Activated CD8-positive, alpha-beta memory T cell treated with anti-CD3 and anti-CD28 coated beads, Interleukin-2, amount 50 U/mL, for 24 hours (primary cell): ENCODE measurements at regions not wholly inside any gene's neighbourhood (a gene's known extent, or its start where the extent isn't known, plus 50 kb on each side); places are given as distances from the start of the nearest gene placed in this dataset.

Source experiments
- DNase-seq: peaks from one replicate; pipeline ENCODE4 v3.0.0-alpha.2; 2020; ENCODE audit errors: extremely low read depth

GRCh38 chr4:123990310-123990870 lies 593.8 kb downstream of the SPRY1 start:
- no peak for DNase-seq

DNA sequence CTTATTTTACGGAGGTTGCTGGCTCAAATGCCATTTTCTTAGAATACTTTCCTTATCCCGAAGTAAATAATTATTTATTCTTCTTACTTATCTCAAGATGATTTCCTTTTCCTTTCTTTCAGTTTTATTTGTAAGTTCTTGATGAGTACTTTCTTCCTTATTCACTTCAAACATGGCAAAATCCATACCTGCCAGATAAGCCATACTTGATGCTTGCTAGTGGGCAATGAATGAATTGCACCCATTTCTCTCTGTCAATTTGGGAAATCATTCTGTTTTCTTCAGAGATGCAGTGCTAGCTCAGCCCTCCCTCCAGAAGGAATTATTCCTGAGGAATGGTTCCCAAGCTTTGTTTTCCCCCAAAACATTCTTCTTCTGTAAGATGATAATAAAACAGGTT lies 598.3 kb downstream of the SPRY1 start:
- no peak for DNase-seq

DNA sequence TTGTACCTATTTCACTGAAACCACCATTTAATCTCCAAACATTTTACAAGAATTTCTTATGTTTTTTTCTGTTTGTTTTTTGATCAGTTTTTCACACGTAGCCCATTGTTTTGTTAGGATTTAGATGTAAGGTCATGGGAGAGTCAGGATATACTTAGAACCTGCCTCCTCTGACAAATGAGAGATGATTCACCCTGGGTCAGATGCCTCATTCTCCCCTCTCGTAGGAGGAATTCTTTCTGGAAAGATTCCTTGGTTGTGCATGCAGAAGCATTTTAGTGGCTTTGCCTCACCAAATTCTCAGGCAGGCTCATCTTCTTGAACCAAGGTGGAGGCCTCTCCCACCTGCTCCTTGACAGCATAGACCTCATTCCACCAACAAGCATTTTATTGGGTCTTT lies 599.3 kb downstream of the SPRY1 start:
- no peak for DNase-seq

DNA sequence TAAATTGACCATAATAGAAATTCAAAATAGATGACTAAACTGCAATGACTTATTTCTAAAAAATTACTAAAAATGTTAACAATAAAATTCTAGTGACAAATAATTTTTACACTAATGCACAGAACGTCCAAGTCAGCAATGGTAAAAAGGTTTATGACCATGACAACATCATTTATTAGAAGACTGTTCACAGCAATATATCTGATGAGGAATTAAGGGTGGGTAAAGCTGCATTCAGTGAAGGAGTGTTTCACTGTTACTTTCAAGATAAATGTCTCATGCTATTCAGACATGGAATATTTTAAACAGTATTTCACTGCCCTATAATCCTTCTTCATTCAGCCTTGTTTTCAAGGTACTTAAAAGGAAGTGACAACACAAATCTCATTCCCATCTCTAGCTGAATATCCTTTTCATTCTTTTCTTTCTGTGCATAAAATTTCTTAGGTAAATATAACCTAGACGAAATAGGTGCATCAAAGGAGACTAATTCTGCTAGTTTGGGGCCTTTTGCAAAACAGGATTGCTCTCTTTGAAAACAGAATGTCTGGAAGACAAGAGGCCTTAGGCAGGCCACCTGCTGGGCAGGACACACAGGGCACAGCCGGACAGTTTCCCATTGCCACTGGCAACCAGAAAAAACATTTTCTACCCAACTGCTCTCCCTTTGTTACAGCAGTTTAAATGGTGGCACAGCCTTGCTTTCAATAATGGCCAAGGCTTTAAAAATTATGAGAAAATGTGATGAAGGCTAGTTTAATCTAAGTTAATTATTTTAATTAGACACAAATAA lies 600.3 kb downstream of the SPRY1 start:
- DNase-seq: no peak

- DNase-seq: no peak
Measured at GRCh38 chr4:123997776-123998449, 601.3 kb downstream of the SPRY1 start.

- no peak for DNase-seq
Measured at GRCh38 chr4:124000233-124000632, 603.6 kb downstream of the SPRY1 start.

- no peak for DNase-seq
Measured at GRCh38 chr4:124015766-124016165, 619.2 kb downstream of the SPRY1 start.

DNA sequence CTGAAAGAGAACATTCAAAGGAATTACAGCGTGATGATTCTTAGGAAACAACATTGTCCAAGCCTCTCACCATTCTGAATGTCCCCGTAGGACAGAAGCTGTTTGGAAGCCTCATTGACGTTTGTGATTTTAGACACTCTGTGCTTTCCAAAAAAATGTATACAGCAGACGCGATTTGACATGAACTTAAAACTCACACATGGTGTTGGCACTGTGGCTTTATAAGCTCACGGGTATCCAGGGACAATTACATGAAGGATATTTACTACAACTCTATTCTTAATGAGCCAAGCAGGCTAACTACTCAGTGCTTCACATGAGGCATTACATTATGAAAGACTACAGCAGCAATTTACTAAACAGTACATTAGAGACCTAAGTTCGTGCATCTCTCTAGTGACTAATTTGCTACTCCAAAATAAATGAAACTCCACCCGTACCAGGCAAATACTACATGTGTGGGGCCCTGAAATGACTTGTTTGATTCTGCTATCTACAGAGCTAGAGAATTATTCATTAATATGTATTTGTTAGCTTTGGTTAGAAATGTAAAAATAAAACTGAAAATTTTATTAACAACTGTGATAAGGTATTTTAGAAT lies 620.7 kb downstream of the SPRY1 start:
- DNase-seq: no peak

- no peak for DNase-seq
Measured at GRCh38 chr4:124018383-124019317, 622.1 kb downstream of the SPRY1 start.

DNA sequence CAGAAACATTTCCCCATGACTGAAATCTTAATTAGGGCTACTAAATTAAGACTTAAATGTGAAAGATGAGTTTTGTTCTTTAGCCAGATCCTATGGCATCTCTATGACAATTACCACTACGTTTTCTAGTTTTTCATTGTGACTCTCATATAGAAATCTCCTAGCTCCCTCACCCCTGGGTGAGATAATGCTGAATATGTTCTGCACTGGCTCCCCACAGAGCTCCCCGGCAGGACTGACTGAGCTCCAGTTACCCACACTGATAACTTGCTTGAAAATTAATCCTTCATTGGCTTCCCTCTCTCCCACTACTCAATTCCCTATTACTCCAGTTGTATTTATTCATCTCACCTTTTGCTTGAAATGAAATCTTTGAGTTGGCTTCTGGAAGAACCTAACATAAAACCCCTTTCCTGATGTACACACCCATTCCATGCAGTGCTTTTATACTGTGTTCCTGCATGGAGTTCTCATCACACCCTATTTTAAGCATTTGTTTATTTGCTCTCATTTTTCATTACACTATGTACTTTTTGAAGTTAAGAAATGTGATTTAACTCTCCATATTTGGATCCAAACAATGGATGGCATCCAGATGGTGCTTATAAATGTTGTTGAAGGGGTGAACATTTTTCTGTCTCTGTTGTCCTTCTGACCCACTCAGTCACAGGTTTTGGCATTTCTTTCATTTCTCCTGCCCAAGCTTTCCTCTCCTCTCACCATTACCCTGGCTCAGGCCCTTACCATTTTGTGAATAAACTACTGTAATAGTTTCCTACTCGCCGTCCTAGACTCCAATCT lies 623.4 kb downstream of the SPRY1 start:
- no peak for DNase-seq

DNA sequence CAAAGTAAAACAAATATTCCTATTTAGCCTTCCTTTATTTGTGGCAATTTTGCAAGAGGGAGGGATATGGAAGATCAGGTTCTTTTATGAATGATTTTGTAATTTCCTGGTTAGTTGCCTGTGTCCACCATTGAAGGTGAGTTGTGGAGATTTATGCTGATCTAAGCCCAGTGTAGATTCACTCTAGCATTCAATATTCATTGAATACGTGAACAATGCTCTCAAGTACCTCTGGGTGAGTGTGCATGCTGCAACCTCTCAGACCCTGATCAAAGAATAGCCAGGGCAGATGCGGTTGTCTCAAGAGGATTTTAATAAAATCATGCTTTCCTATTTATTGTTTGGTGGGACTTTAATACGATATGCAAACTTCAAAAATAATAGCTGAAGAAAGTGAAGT lies 628.4 kb downstream of the SPRY1 start:
- no peak for DNase-seq

DNA sequence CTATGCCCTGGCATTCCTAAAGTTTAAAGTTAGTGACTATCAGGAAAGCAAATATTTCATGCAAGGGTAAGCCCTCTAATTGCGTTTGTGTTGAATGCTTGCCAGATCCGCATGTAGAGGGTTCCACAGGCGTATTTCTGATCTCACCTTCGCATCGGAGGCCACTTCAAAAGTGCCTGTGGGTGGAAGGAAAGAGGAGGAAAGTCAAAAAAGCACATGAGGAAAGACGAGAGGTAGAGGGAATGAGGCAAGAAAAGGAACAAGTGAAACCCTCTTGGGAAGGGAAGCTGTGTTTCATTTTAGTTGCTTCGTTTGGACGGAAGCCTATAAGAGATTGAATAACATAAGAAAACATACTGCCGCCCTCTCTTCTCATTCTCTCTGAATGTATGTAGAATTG lies 628.8 kb downstream of the SPRY1 start:
- no peak for DNase-seq

- DNase-seq: no peak
Measured at GRCh38 chr4:124028182-124028581, 631.6 kb downstream of the SPRY1 start.

DNA sequence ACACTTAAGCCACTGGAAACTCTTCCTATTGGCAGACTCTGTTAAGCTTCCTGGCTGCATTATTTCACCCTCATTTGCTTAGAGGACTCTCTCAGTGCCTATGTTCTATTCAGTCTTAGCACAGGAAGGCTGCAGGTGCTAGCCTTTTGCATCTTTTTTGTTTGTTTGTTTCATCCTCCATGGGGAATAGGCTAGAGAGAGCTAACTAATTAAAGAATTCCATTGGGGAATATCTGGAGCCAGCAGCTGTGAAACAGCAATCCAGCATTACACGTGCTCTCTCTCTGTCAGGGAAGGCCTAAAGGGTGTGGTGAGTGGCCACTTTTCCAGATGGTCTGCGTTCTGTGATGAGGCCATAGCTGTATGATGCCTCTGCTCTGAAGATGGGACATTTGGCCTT lies 633.6 kb downstream of the SPRY1 start:
- DNase-seq: no peak

- DNase-seq: no peak
Measured at GRCh38 chr4:124032035-124032434, 635.4 kb downstream of the SPRY1 start.

- DNase-seq: no peak
Measured at GRCh38 chr4:124035364-124036041, 638.9 kb downstream of the SPRY1 start.

- no peak for DNase-seq
Measured at GRCh38 chr4:124037236-124037635, 640.6 kb downstream of the SPRY1 start.

DNA sequence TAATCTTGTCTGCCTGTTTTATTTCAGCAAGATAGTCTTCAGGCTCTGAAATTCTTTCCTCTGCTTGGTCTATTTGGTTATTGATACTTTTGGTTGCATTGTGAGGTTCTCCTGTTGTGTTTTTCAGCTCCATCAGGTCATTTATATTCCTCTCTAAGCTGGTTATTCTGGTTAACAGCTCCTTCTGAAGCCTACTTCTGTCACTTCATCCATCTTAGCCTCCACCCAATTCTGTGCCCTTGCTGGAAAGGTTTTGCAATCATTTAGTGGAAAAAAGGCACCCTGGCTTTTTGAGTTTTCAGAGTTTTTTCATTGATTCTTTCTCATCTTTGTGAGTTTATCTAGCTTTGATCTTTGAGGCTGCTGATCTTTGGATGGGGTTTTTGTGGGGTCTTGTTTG lies 647.7 kb downstream of the SPRY1 start:
- DNase-seq: no peak

DNA sequence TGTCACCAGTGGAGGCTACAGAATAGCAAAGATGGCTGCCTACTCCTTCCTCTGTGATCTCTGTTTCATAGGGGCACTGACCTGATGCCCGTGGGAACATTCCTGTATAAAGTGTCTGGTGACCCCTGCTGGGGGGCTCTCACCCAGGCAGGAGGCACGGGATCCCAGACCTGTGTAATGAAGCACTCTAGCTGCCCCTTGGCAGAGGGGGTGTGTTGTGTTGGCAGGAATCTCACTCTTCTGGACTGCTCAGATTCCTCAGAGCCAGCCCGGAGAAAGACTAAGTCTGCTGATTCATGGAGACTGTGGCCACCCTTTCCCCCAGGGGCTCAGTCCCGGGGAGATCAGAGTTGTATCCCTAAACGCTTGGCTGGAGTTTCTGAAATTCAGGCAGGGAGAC lies 648.3 kb downstream of the SPRY1 start:
- DNase-seq: no peak

- DNase-seq: no peak
Measured at GRCh38 chr4:124046190-124046589, 649.6 kb downstream of the SPRY1 start.
